DLD1 (cell line): ENCODE measurements at regions not wholly inside any gene's neighbourhood (a gene's known extent, or its start where the extent isn't known, plus 50 kb on each side); places are given as distances from the start of the nearest gene placed in this dataset.
"Not testable (repeated sequence)": the region's sequence is repeated elsewhere in the genome, so short reads cannot be mapped to it uniquely, and the experiment has no call there.

Experiments
- in situ Hi-C: cut with HindIII; loops from 2 replicates; pipeline ENCODE4 v1.10.0; 2017; ENCODE audit warnings: low sequenced_read_pairs

DNA sequence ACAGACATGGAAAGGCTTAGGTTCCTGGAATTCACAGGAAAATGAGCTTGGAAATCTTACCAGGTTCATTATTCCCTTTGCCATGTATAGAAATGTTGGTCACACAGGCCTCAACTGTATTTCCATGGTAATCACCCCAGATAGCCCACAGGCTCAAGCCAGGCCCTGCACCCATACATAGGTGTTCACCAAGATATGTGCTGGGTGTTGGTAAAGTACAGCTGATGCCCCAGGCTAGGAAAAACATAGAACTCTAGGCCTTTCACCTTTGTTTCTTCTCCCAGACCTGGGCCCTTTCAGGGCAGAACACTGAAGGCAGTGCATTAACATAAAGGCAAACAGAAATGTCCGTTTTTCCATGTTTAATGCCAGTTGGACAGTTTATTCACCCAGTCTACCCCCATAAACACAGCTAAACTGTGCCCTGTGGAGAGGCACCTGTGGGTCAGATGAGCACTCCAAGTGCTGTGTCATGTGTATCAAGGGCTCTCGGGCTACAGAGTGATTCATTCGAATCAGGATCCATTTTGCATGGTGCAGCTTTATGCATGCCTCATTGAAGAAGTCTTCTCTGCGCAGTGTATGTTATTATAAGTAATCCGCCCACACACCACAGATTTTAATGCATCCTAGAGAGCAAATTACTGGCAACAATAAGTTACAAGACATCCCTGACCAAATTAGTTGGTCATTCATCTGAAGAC, 93.4 kb upstream of the SLC30A5 start:
- in situ Hi-C loops: no loop called here

DNA sequence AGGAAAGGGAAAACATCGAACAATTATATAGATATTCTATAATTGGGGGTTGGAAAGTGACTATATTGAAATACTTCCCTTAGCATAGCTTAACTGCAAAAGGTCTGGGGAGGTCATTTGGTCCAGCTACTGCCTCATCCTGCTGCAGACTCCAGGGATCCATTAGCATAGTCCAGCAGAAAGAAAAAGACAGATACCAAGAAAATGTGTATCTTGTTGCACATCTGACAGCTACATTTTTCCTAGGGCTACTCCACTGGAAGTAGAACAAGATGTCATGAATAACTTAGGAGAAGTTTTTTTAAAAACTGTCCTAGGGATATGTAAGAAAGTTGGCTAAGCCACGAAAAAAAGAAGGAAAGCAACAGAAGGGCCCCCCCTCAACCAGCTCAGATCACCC, 92.9 kb upstream of the SLC30A5 start:
- in situ Hi-C loops: no loop called here

- in situ Hi-C loops: no loop called here
Measured at GRCh38 chr5:69001627-69002026, 92.2 kb upstream of the SLC30A5 start.

- in situ Hi-C loops: no loop called here
Measured at GRCh38 chr5:69004127-69004526, 89.7 kb upstream of the SLC30A5 start.

- in situ Hi-C loops: no loop called here
Measured at GRCh38 chr5:69004676-69005075, 89.1 kb upstream of the SLC30A5 start.

GRCh38 chr5:69006030-69006429, 87.8 kb upstream of the SLC30A5 start:
- in situ Hi-C loops: no loop called here

GRCh38 chr5:69007163-69007562, 86.7 kb upstream of the SLC30A5 start:
- in situ Hi-C loops: no loop called here

GRCh38 chr5:69007726-69008368, 86.0 kb upstream of the SLC30A5 start:
- in situ Hi-C loops: no loop called here

GRCh38 chr5:69010476-69010875, 83.3 kb upstream of the SLC30A5 start:
- in situ Hi-C loops: no loop called here

GRCh38 chr5:69011910-69012309, 81.9 kb upstream of the SLC30A5 start:
- in situ Hi-C loops: no loop called here

DNA sequence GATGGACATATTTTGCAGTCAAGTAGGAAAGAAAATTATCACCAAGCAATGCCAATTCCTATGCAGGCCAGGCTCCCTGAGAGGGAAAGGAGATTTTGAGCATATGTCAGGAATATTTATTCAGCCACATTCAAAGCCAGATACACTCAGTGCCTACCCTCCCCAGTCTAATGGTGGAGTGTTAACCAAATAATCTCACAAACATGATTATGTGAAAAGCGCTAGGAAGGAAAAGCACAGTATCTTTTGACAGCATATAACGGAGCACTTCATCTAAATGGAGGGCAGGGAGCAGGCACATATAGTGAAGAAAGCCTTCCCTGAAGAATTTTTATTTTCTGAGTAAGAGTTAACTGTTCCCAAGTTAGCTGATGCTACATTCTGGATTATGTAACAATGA, 80.3 kb upstream of the SLC30A5 start:
- in situ Hi-C loops: no loop called here

DNA sequence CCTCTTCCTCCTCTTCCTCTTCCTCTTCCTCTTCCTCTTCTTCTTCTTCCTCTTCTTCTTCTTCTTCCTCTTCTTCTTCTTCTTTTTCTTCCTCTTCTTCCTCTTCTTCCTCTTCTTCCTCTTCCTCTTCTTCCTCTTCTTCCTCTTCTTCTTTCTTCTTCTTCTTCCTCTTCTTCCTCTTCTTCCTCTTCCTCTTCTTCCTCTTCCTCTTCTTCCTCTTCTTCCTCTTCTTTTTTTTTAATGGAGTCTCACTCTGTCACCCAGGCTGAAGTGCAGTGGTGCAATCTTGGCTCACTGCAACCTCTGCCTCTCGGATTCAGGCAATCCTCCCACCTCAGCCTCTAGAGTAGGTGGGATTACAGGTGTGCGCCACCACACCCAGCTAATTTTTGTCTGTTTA, 79.8 kb upstream of the SLC30A5 start:
- in situ Hi-C loops: not testable (repeated sequence)

DNA sequence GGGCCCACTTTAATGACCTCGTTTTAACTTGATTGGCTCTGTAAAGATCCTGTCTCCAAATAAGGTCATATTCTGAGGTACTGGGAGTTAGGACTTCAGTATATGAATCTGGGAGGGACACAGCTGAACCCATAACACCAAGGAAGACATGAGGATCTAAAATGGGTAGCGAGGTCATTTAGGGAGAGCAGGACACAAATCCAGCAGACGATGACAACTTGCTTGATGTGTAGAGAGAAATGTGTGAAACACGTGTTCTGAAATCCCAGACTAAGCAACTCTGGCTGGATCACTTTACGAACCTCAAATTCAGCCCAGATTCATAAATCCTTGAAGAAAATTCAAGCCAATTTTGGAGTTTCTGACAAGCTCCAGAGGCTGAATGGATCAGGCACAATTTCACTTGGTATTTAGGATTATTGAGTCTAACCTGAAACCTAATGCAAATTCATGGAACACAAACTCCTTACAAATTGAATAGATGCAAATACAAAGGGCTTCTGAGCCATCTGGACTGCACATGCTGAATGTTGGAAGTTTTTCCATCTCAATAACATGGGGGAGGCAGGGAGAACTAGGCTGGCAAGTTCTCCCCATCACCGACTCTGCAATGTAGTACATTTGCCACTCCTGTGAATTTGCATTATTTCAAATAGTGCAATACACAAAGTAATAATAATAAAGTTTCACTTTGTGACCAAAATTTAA, 74.0 kb upstream of the SLC30A5 start:
- in situ Hi-C loops: no loop called here

- in situ Hi-C loops: no loop called here
Measured at GRCh38 chr5:69024241-69024651, 69.6 kb upstream of the SLC30A5 start.

GRCh38 chr5:69029292-69029691, 64.5 kb upstream of the SLC30A5 start:
- in situ Hi-C loops: no loop called here

DNA sequence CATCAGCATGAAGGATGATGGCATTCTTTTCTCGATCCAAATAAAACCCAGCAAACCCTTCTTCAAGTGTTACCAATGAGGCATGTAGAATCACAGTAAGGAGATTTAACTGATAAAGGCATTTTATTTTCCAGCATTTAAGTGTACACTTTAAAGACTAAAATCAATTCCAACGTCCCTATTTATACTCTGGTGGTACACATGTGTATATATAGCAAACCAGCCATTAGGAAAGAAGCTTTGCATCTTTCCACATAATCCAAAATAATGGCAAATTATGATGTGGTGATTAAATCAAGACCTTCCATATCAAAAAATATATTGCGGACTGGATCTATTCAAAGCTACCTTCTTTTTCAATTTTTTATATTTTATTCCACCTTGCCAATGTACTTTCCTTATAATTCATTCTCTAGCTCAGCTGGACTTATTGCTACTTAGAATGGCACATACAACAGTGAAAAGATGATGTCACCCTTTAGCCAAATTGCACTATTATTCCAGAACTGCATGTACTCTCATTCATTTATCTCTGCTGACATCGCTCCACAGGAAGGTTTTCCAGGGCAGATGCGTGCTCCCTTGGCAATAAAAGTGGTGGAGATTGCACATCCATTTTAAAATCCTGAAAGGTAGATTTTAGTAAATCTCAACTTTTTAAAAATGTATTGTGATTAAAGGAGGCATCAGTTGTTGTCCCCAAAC, 63.3 kb upstream of the SLC30A5 start:
- in situ Hi-C loops: no loop called here

GRCh38 chr5:69032009-69032408, 61.8 kb upstream of the SLC30A5 start:
- in situ Hi-C loops: no loop called here

GRCh38 chr5:69033690-69034089, 60.1 kb upstream of the SLC30A5 start:
- in situ Hi-C loops: no loop called here

GRCh38 chr5:69034898-69035297, 58.9 kb upstream of the SLC30A5 start:
- in situ Hi-C loops: no loop called here

DNA sequence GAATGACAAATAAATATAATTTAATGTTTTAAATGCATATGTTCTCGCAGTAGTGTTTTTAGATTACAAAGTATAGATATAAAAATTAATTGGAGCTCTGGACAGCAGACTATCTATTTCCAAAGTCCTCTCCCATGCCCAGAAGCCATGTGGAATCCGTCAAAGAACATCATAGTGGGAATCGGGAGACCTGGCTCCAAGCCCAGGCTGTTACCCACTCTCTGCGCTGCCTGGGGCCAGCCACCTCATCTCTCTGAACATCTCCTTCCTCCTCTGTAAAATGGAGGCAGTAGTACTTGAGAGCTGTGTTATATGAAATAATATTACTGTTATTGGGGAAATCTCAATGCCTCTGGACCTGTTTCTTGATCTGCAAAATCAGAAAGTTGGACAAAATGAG, 58.1 kb upstream of the SLC30A5 start:
- in situ Hi-C loops: no loop called here

- in situ Hi-C loops: no loop called here
Measured at GRCh38 chr5:69038539-69038938, 55.3 kb upstream of the SLC30A5 start.

- in situ Hi-C loops: no loop called here
Measured at GRCh38 chr5:69039829-69040228, 54.0 kb upstream of the SLC30A5 start.
